IMR-90 (cell line): ENCODE measurements at regions not wholly inside any gene's neighbourhood (a gene's known extent, or its start where the extent isn't known, plus 50 kb on each side); places are given as distances from the start of the nearest gene placed in this dataset.

Source experiments
- ATAC-seq: fragments of 200-7000 bp; cut with Tn5 transposase; 2 replicates; pipeline ENCODE4 v1.9.1; 2020; ENCODE audit warnings: low read depth, mild to moderate bottlenecking, moderate library complexity
- BruUV-seq: library from RNA; stranded (reverse); fragments of 400-500 nt; replicated peaks from 2 replicates; lab custom pipeline; 2021; lab: Mats Ljungman, UMichigan
- CTCF ChIA-PET: fragments of 300-600 bp; formaldehyde crosslinking; extraction: SDS; loops from one replicate; lab custom pipeline; 2021; ENCODE audit warnings: antibody characterized with exemption; lab: Yijun Ruan, JAX
- POLR2A ChIA-PET: fragments of 300-600 bp; sonication (Branson Sonifier 250); formaldehyde crosslinking; loops from one replicate; lab custom pipeline; 2022; ENCODE audit warnings: antibody characterized with exemption; ENCODE audit not compliant: unreplicated experiment; lab: Charles Lee
- DNase-seq: peaks from one replicate; pipeline ENCODE4 v3.0.0; 2013
- H2AFZ ChIP-seq: replicated peaks from 2 replicates; pipeline ENCODE3; 2013; ENCODE audit warnings: low read length, mild to moderate bottlenecking; ENCODE audit not compliant: poor library complexity
- H2AK5ac ChIP-seq: 2 replicates; pipeline ENCODE4 v1.6.1; 2013; ENCODE audit warnings: low read depth, low read length, inconsistent platforms
- H2AK9ac ChIP-seq: replicated peaks from 2 replicates; pipeline ENCODE3; 2013; ENCODE audit warnings: mild to moderate bottlenecking, low read depth, low read length, moderate library complexity; ENCODE audit not compliant: poor library complexity
- H2BK120ac ChIP-seq: 2 replicates; pipeline ENCODE4 v1.6.1; 2013; ENCODE audit warnings: low read depth, low read length, inconsistent platforms
- H2BK15ac ChIP-seq: 3 replicates; pipeline ENCODE4 v1.6.1; 2013; ENCODE audit warnings: low read depth, low read length, inconsistent platforms
- H2BK20ac ChIP-seq: 2 replicates; pipeline ENCODE4 v1.6.1; 2013; ENCODE audit warnings: low read depth, mild to moderate bottlenecking, inconsistent platforms, low read length, moderate library complexity
- H2BK5ac ChIP-seq: 2 replicates; pipeline ENCODE4 v1.6.1; 2013; ENCODE audit warnings: mild to moderate bottlenecking, low read depth, low read length, inconsistent platforms; ENCODE audit not compliant: poor library complexity, severe bottlenecking
- H3K14ac ChIP-seq: replicated peaks from 2 replicates; pipeline ENCODE4 v1.6.1; 2013; ENCODE audit warnings: low read depth, low read length, inconsistent platforms
- H3K18ac ChIP-seq: 2 replicates; pipeline ENCODE4 v1.6.1; 2013; ENCODE audit warnings: low read depth, low read length, control low read depth
- H3K23ac ChIP-seq: 2 replicates; pipeline ENCODE4 v1.6.1; 2013; ENCODE audit warnings: low read depth, low read length, inconsistent platforms
- H3K27ac ChIP-seq: 2 replicates; pipeline ENCODE4 v1.5.1; 2013; ENCODE audit warnings: mild to moderate bottlenecking, control low read depth, low read length; ENCODE audit not compliant: insufficient read depth
- H3K27me3 ChIP-seq: 2 replicates; pipeline ENCODE4 v1.6.1; 2013; ENCODE audit warnings: low read length; ENCODE audit not compliant: control insufficient read depth, insufficient read depth
- H3K36me3 ChIP-seq: 2 replicates; pipeline ENCODE4 v1.6.1; 2013; ENCODE audit warnings: low read length, mixed read lengths; ENCODE audit not compliant: control insufficient read depth, insufficient read depth
- H3K4ac ChIP-seq: 2 replicates; pipeline ENCODE4 v1.6.1; 2013; ENCODE audit warnings: low read depth, low read length, inconsistent platforms
- H3K4me1 ChIP-seq: 2 replicates; pipeline ENCODE4 v1.6.1; 2013; ENCODE audit warnings: low read length, mixed read lengths; ENCODE audit not compliant: control insufficient read depth, insufficient read depth
- H3K4me2 ChIP-seq: 2 replicates; pipeline ENCODE4 v1.6.1; 2013; ENCODE audit warnings: low read depth, mild to moderate bottlenecking, control low read depth, low read length, moderate library complexity
- H3K4me3 ChIP-seq: 2 replicates; pipeline ENCODE4 v1.5.1; 2013; ENCODE audit warnings: low read depth, mild to moderate bottlenecking, control low read depth, low read length, moderate library complexity; ENCODE audit not compliant: insufficient read depth
- H3K56ac ChIP-seq: 2 replicates; pipeline ENCODE4 v1.6.1; 2013; ENCODE audit warnings: low read length, inconsistent platforms; ENCODE audit not compliant: insufficient read depth; ENCODE audit errors: extremely low read depth
- H3K79me1 ChIP-seq, 2 experiments: 2 replicates each; pipeline ENCODE4 v1.6.1; 2013; ENCODE audit warnings: low read length in 2 of 2, inconsistent platforms in 1 of 2, low read depth in 1 of 2
- H3K9ac ChIP-seq: 2 replicates; pipeline ENCODE4 v1.6.1; 2013; ENCODE audit warnings: low read depth, low read length, control low read depth
- H3K9me1 ChIP-seq: 2 replicates; pipeline ENCODE4 v1.6.1; 2013; ENCODE audit warnings: low read length, inconsistent platforms; ENCODE audit not compliant: insufficient read depth
- H3K9me3 ChIP-seq: 2 replicates; pipeline ENCODE4 v1.6.1; 2013; ENCODE audit warnings: low read length; ENCODE audit not compliant: control insufficient read depth, insufficient read depth
- H4K20me1 ChIP-seq: 2 replicates; pipeline ENCODE4 v1.6.1; 2013; ENCODE audit warnings: low read length, inconsistent platforms; ENCODE audit not compliant: insufficient read depth
- H4K5ac ChIP-seq: 2 replicates; pipeline ENCODE4 v1.6.1; 2013; ENCODE audit warnings: mild to moderate bottlenecking, low read depth, low read length, control low read depth
- H4K8ac ChIP-seq, 2 experiments: 2 replicates each; pipeline ENCODE4 v1.6.1; 2013; ENCODE audit warnings: low read depth in 2 of 2, low read length in 2 of 2, control low read depth in 1 of 2, inconsistent platforms in 1 of 2
- H4K91ac ChIP-seq: 2 replicates; pipeline ENCODE4 v1.6.1; 2013; ENCODE audit warnings: low read depth, low read length, inconsistent platforms; ENCODE audit not compliant: insufficient read depth
- CTCF ChIP-seq: conservative IDR thresholded peaks from 2 replicates; pipeline ENCODE4 v1.5.1; 2012; ENCODE audit warnings: mild to moderate bottlenecking, low read depth, low read length, improper control_type of control experiment
- MAFK ChIP-seq: IDR thresholded peaks from 2 replicates; pipeline ENCODE4 v1.6.1; 2012; ENCODE audit warnings: low read depth, low read length, improper control_type of control experiment
- WGBS, 2 experiments: methylation state at CpG; one replicate each; pipeline versions ENCODE4 v1.1.5 to v1.1.7; 2013; ENCODE audit warnings: missing lambda C conversion rate in 2 of 2; ENCODE audit not compliant: insufficient read length in 1 of 2; ENCODE audit errors: extremely low coverage in 2 of 2; 5-methylcytosine and 5-hydroxymethylcytosine counted together
- dilution Hi-C: fragments of 300-500 bp; cut with HindIII; formaldehyde crosslinking; loops from one replicate; pipeline ENCODE4 v1.14.3; 2018; ENCODE audit warnings: low sequenced_read_pairs; ENCODE audit not compliant: unreplicated experiment
- in situ Hi-C: fragments of 300-500 bp; cut with MboI; formaldehyde crosslinking; loops from 3 replicates; pipeline ENCODE4 v1.14.3; 2019; ENCODE audit warnings: low sequenced_read_pairs, inconsistent platforms, mixed read lengths
- intact Hi-C: fragments of 100-400 bp; cut with micrococcal nuclease; formaldehyde crosslinking; loops from 2 replicates; pipeline ENCODE4 v1.10.0; 2022

- dilution Hi-C loops, result no loop called here
- no peak for ATAC-seq
These were observed 484.3 kb upstream of the HS3ST5 start for GRCh38 chr6:114827135-114827534.

More at GRCh38 chr6:114827135-114827534, 484.3 kb upstream of the HS3ST5 start:
- no peak overlapping the region for H3K18ac ChIP-seq
- H3K14ac ChIP-seq, result no peak overlapping the region
- H2AK5ac ChIP-seq, result no peak overlapping the region
- H3K4me2 ChIP-seq, result no peak overlapping the region
- H4K8ac ChIP-seq, result no peak overlapping the region
- POLR2A ChIA-PET, result no interaction called here
- H4K5ac ChIP-seq, result no peak overlapping the region
- H3K9me3 ChIP-seq, result no peaks in the 10 kb centered on the region
- CTCF ChIA-PET, result no interaction called here
- H3K9ac ChIP-seq, result no peak overlapping the region
- TF ChIP-seq MAFK (peak; percentile 66), CTCF (no peak)
- no peaks in the 10 kb centered on the region for H3K9me1 ChIP-seq
- no peak overlapping the region for H4K91ac ChIP-seq
- H3K36me3 ChIP-seq, result no peaks in the 10 kb centered on the region
- no peak overlapping the region for H2BK120ac ChIP-seq
- no peaks in the 10 kb centered on the region for H4K20me1 ChIP-seq
- H2BK5ac ChIP-seq, result no peak overlapping the region
- H2BK15ac ChIP-seq, result no peak overlapping the region
- H2BK20ac ChIP-seq, result no peak overlapping the region
- H3K27me3 ChIP-seq, result no peaks in the 10 kb centered on the region
- H3K27ac ChIP-seq, result no peak overlapping the region
- H3K79me1 ChIP-seq, result no peaks in the 10 kb centered on the region
- H2AFZ ChIP-seq, result no peak overlapping the region
- H3K4me1 ChIP-seq, result no peaks in the 10 kb centered on the region
- no peak overlapping the region for H3K4ac ChIP-seq
- intact Hi-C loops (no loop called here), in situ Hi-C loops (no loop called here)
- no peak overlapping the region for H3K23ac ChIP-seq
- no CpG with 5 or more reads among the region's 1 CpG for WGBS, 2 experiments
- BruUV-seq, result no TSS peak
- no peak overlapping the region for H2AK9ac ChIP-seq
- H3K4me3 ChIP-seq, result no peak overlapping the region
- DNase-seq, result no peak
- H3K56ac ChIP-seq, result no peak overlapping the region
